ENCODE measurements at regions not wholly inside any gene's neighbourhood (a gene's known extent, or its start where the extent isn't known, plus 50 kb on each side); places are given as distances from the start of the nearest gene placed in this dataset.
"Not testable (repeated sequence)": the region's sequence is repeated elsewhere in the genome, so short reads cannot be mapped to it uniquely, and the experiment has no call there.

- Histone ChIP-seq H3K27me3 (no peaks in the 10 kb centered on the region), H3K27ac (no peak overlapping the region), H3K4me3 (ENCODE audit: low read depth in 1 of 2, low read length in 1 of 2) (no peak overlapping the region), H3K9me3 (no peaks in the 10 kb centered on the region), H3K36me3 (no peaks in the 10 kb centered on the region), H3K4me1 (ENCODE audit: control insufficient read depth in 1 of 2, insufficient read depth in 1 of 2, low read depth in 1 of 2, low read length in 1 of 2) (no peaks in the 10 kb centered on the region)
- no peak for TF ChIP-seq CTCF (IDR thresholded peaks at IDR 0.05)
Observed at GRCh38 chr10:3959370-3960325, 174.6 kb upstream of the KLF6 start.

GRCh38 chr10:3958472-3958996, 173.5 kb upstream of the KLF6 start:
- Histone ChIP-seq H3K4me3 (ENCODE audit: low read depth in 1 of 2, low read length in 1 of 2) (no peak overlapping the region), H3K4me1 (ENCODE audit: control insufficient read depth in 1 of 2, insufficient read depth in 1 of 2, low read depth in 1 of 2, low read length in 1 of 2) (no peaks in the 10 kb centered on the region), H3K9me3 (no peaks in the 10 kb centered on the region), H3K36me3 (no peaks in the 10 kb centered on the region), H3K27ac (no peak overlapping the region), H3K27me3 (no peaks in the 10 kb centered on the region)
- no peak for TF ChIP-seq CTCF (IDR thresholded peaks at IDR 0.05)

DNA sequence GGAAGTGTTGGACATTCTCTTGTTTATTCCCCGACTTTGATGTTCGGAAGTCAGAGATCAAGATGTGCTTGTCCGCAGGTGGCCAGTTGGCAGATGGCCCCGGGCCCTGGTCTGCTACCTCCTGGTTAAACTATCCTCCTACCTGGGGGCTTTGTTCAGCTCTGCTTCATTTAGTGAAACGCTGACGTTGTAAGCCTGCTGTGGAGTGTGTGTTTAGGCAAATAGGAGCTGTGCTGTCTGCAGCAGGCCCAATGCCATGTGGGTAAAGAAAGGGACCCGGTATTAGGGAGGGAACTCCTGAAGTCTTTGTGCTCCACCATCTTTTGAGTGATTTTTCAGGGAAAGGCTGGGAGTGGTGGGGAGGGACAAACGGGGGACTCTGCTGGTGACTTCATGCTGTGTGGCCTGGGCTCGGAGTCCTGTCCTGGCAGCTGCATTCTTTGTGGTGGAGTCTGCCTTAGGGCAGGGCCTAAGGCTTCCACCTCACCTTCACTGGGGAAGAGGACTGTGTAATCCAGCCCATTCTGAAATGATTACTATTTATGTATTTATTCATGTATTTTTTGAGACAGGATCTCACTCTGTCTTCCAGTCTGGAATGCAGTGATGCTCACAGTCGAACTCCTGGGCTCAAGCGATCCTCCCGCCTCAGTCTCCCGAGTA, 171.1 kb upstream of the KLF6 start:
- no peak for TF ChIP-seq CTCF (IDR thresholded peaks at IDR 0.05)
- Histone ChIP-seq H3K36me3 (no peaks in the 10 kb centered on the region), H3K27ac (no peak overlapping the region), H3K4me3 (ENCODE audit: low read depth in 1 of 2, low read length in 1 of 2) (no peak overlapping the region), H3K9me3 (no peaks in the 10 kb centered on the region), H3K4me1 (ENCODE audit: control insufficient read depth in 1 of 2, insufficient read depth in 1 of 2, low read depth in 1 of 2, low read length in 1 of 2) (no peaks in the 10 kb centered on the region), H3K27me3 (no peaks in the 10 kb centered on the region)

DNA sequence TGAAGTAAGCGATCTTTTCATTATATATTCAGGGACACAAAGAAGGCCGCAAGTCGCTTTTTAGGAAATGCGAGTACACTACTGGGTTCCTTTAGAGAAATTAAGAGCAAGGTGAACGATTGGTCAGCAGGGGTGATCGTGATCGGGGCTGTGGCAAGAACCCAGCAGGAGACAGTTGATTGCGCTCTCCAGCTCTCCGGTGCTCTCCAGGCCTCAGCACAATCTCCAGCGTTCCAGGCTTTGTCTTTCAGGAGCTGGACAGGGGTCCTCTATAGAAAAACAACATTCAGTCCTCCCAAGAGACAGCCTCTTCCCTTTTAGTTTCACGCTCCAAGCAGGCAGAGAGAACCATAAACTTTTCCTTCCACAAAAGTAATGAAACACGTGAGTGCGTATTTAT, 170.5 kb upstream of the KLF6 start:
- Histone ChIP-seq H3K27ac (no peak overlapping the region), H3K36me3 (no peaks in the 10 kb centered on the region), H3K4me3 (ENCODE audit: low read depth in 1 of 2, low read length in 1 of 2) (no peak overlapping the region), H3K27me3 (no peaks in the 10 kb centered on the region), H3K4me1 (ENCODE audit: control insufficient read depth in 1 of 2, insufficient read depth in 1 of 2, low read depth in 1 of 2, low read length in 1 of 2) (no peaks in the 10 kb centered on the region), H3K9me3 (no peaks in the 10 kb centered on the region)
- no peak for TF ChIP-seq CTCF (IDR thresholded peaks at IDR 0.05)

- Histone ChIP-seq H3K27me3 (no peaks in the 10 kb centered on the region), H3K36me3 (no peaks in the 10 kb centered on the region), H3K4me3 (ENCODE audit: low read depth in 1 of 2, low read length in 1 of 2) (no peak overlapping the region), H3K27ac (no peak overlapping the region), H3K4me1 (ENCODE audit: control insufficient read depth in 1 of 2, insufficient read depth in 1 of 2, low read depth in 1 of 2, low read length in 1 of 2) (no peaks in the 10 kb centered on the region), H3K9me3 (no peaks in the 10 kb centered on the region)
- TF ChIP-seq CTCF (IDR thresholded peaks at IDR 0.05), result no peak
Observed at GRCh38 chr10:3954615-3955014, 169.6 kb upstream of the KLF6 start.

- not testable (repeated sequence) for H3K9me3 ChIP-seq; H3K4me3 ChIP-seq (ENCODE audit: low read depth in 1 of 2, low read length in 1 of 2); H3K36me3 ChIP-seq; H3K27me3 ChIP-seq; H3K4me1 ChIP-seq (ENCODE audit: control insufficient read depth in 1 of 2, insufficient read depth in 1 of 2, low read depth in 1 of 2, low read length in 1 of 2); H3K27ac ChIP-seq
Observed at GRCh38 chr10:3954007-3954406, 169.0 kb upstream of the KLF6 start.

Data from neutrophil (primary cell).